22Rv1 (cell line): ENCODE measurements at regions not wholly inside any gene's neighbourhood (a gene's known extent, or its start where the extent isn't known, plus 50 kb on each side); places are given as distances from the start of the nearest gene placed in this dataset.

ENCODE experiments used
- ZFX ChIP-seq: fragments of 450-650 bp; IDR thresholded peaks from 2 replicates; pipeline ENCODE4 v1.6.1; 2017; ENCODE audit warnings: antibody characterized with exemption, borderline replicate concordance
- TF ChIP-seq, protein P1 (sequence below): fragments of 450-650 bp; IDR thresholded peaks from 2 replicates; pipeline ENCODE4 v1.5.1; 2017; ENCODE audit warnings: mild to moderate bottlenecking

DNA sequence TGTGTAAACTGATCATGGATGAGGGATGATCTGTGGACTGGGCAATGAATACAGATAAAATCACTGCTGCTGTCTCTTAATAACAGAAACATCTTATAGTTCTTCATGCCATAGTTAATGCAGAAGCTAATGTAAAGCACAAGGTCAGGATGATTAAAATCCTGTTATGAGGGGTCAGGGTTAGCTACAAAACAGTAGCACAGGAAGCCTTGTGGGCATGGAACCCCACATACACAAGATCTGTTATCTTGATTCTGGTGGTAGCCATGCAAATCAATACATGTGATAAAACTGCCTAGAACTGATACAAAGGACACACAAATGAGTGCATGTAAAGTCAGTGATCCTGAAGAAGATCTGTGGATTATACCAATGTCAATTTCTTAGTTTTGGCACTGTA, 96.4 kb downstream of the KLF12 start:
- TF ChIP-seq, protein P1, sequence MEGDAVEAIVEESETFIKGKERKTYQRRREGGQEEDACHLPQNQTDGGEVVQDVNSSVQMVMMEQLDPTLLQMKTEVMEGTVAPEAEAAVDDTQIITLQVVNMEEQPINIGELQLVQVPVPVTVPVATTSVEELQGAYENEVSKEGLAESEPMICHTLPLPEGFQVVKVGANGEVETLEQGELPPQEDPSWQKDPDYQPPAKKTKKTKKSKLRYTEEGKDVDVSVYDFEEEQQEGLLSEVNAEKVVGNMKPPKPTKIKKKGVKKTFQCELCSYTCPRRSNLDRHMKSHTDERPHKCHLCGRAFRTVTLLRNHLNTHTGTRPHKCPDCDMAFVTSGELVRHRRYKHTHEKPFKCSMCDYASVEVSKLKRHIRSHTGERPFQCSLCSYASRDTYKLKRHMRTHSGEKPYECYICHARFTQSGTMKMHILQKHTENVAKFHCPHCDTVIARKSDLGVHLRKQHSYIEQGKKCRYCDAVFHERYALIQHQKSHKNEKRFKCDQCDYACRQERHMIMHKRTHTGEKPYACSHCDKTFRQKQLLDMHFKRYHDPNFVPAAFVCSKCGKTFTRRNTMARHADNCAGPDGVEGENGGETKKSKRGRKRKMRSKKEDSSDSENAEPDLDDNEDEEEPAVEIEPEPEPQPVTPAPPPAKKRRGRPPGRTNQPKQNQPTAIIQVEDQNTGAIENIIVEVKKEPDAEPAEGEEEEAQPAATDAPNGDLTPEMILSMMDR: no peak
- no peak for TF ChIP-seq ZFX
